ENCODE measurements at regions not wholly inside any gene's neighbourhood (a gene's known extent, or its start where the extent isn't known, plus 50 kb on each side); places are given as distances from the start of the nearest gene placed in this dataset.

- TF ChIP-seq CTCF (IDR thresholded peaks at IDR 0.05) (no peak), POLR2A (IDR thresholded peaks at IDR 0.05) (no peak)
Measured at GRCh38 chr7:54259185-54259584, 283.0 kb upstream of the VSTM2A start.
